GM18499 (cell line): ENCODE measurements at regions not wholly inside any gene's neighbourhood (a gene's known extent, or its start where the extent isn't known, plus 50 kb on each side); places are given as distances from the start of the nearest gene placed in this dataset.

Source experiments
- ATAC-seq: cut with Tn5 transposase; IDR thresholded peaks from one replicate; pipeline ENCODE4 v1.9.1; 2021; ENCODE audit warnings: moderate number of reproducible peaks; ENCODE audit not compliant: insufficient read depth, unreplicated experiment

DNA sequence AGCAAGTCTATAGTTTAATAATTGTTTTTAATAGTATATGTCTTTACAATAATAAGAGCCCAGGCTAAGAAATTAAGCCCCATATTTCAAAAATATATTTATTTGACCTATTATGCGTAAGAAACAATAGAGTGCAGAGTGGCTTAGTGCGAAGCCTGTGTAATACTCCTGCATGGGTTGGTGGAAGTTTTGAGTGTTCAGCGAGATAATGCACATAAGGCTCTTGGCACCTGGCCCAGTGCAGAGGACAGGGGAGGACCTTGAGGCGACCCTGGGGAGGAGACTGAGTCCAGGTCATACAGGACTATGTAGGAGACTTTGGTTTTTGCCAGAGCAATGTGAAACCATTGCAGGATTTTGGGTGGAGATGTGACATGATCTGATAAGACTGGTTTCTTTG lies 132.4 kb upstream of the ST6GAL2 start:
- no peak for ATAC-seq

DNA sequence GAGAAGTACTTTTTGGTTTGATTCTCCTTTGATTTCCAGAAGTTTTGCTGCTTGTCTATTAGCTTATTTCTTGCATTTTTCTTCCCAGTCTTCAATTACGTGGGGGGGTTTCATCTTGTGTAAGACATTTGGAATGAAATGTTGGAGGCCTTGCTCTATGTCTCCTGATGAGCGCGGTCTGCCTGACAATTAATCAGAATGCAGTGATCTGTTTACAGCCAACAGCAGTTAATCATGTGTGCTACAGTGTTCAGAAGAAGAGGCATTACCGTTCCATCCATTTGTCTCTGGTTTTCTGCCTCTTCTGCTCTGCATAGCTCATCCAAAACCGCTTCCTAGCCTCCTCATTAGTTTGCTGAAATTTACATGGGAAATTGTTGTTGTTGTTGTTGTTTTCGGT lies 134.4 kb upstream of the ST6GAL2 start:
- ATAC-seq: no peak

DNA sequence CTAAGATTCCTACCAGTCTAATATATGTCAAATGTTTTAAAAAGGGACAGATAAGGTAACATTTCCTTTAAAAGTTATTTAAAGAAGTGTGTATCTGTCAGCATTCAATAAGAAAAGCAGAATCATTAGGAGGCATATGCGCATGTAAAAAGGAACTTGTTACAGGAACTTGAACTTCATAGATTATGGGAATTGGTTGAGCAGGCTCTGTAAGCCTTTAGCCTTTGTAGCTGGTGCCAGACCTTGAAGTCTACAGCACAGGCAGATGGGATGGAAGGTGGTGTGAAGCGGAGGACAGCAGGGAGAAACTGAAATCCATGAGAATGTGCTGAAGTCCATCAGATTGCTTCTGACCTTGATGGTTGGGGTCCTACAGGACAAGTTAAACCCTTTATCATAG lies 138.3 kb upstream of the ST6GAL2 start:
- no peak for ATAC-seq

DNA sequence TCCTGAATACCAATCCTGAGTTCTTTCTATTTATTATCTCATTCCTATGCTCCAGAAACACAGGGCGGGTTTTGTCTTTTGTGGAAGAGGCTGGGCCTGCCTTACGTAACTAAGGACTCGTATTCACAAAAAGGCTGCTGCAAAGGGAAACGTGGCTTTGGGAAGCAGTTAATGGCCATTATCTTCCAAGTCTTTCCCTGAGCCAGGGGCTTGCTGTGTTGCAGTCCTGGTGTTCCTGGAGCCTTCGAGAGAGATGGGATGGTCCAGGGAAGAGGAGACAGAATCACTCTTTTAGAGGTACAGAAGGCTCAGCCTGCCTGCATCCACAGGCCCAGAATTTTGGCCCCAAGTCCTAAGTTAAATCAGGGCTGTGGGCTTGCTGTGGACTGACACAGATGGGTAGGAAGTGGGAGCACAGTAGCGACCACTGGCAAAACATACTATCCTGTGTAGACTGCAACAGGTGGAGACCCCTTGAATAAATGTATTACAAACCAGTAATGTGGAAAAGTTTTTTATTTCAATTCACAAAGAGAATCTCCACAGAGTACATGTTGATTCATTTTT lies 139.4 kb upstream of the ST6GAL2 start:
- ATAC-seq: no peak

DNA sequence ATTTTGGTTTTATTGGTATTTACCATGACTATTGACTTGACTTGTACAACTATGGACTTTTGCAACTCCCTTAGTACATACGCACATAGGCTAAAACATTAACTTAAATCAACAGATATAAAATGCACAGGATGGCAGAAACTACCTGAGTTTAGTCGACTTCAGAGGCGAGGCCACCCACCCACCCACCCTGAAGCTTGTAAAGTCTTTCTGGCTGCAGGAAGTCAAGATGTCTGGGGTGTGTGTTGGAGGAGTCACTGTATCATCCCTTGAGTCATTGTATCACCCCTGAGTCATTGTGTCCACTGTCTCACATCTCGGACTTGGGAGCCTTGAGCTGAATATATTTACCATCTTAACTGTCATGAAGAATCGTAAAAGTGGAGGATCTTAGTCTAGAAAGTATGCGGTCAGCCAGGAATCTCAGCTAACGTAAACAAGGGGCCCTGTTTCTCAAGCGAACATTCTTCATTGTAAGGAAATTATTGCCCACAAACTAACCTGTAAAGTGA lies 140.0 kb upstream of the ST6GAL2 start:
- ATAC-seq: no peak

DNA sequence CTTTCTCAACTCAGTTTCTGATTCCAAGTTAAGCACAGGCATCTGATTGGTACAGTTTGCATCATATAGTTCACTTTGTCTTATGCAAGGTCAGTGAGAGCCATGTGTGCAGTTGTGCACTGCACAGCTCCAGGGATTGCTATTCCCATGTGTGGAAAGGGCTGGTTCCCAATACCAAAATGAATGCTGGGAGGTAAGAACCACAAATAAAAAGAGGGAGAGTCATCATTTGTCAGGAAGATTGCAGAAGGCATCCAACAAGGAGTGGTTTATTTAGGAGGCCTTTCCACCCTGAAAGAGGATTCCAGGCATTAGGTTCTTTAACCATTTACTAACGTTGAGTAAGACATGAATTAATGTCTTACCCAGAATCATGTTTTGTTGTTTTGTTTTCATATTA lies 141.2 kb upstream of the ST6GAL2 start:
- ATAC-seq: no peak

DNA sequence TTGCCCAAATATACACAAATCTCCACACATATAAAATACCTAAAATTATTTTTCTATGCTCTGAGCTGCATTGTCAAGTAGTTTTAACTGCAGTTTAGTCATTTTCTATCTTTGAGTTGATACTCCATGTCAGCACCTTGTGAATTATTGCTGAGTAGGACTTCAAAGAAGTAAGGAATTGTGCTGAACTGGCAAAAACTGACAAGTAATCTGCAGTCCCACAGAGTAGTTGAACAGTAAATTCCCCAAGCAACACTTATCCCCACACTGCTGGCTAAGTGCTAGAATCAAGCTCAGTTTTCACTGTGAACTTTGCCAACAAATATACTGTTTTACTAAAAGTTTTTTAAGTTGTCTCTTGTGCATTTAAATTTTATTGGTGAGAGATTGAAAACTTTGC lies 141.8 kb upstream of the ST6GAL2 start:
- ATAC-seq: no peak

DNA sequence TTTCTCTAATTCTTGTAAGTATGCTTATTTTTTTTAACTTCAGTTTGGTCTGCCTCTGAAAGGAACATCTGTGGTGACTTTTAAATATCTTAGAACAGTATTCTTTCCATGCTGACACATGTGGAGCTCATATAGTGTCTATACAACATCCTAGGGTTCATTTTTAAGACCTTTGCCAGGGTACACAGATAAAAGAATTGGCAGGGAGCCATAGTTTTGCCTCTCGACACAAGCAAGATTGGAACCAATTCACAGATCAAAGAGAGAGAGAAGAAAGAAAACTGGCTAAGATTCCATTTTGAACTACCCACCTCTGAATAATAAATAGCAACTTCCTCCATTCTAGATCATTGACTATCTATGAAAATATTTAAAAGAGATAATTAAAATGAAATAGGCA lies 142.7 kb upstream of the ST6GAL2 start:
- ATAC-seq: no peak

DNA sequence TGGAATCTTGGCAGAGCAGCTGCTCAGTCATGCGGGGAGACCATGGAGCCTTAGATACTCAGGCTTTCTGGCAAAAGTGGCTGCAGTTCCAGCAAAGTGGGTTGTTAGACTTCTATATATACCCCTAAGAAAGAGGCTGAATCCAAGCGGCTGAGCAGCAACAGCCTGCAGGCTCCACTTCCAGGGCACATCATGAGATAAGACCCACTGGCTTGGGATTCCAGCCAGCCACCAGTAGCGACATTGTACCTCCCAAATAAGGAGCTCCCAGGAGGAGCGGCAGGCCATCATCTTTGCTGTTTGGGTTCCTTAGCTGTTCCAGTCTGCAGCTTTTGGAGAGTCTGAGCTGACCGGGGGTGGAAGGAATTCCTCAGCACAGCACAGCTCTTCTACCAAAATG lies 150.3 kb upstream of the ST6GAL2 start:
- ATAC-seq: no peak

DNA sequence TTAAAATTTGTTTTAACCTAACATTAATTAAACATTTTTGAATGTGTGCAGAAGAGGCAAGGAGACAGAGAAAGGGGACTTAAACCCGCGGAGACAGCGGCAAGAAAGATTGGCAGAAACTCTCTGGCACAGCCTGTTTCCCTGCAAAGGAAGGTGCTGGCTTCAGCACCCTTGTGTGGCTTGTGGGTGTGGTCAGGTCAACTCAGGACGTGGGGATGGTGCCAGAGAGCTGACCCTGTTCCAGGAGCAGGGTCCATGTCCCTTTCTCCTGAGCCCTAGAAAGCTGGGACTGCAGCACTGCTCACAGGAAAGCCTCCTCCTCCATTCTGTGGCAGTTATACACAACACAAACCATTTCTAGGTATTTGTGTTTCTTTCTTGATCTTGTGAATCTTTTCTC lies 176.2 kb upstream of the ST6GAL2 start:
- no peak for ATAC-seq

DNA sequence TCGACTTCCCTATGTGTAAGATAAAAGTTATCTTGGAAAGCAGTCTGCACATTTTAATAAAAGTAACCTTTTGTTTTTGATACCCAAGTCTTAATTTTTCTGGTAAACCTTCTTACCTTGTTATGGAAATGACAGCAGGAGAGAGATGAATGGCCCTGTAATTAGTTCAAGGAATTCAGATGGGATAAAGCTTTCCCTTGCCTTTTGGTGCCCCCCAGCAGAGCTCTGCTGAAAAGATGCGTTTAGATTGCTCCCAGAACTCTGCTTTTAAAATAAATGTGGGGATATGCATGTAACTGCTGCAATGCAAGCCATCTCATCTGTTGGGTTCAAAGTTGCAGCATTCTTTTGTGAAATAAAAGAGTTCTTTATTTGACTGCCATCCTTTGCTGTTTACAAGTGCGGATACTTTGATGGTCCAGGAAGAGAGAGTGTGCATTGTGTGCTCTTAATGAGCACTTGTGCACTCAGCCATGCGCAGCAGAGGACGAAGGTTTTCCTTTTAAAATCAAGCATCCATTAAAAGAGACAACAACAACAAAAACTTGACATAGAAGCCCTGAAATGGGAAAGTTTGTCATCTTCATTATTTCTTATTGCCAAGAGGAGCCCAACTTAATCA lies 176.7 kb upstream of the ST6GAL2 start:
- no peak for ATAC-seq

DNA sequence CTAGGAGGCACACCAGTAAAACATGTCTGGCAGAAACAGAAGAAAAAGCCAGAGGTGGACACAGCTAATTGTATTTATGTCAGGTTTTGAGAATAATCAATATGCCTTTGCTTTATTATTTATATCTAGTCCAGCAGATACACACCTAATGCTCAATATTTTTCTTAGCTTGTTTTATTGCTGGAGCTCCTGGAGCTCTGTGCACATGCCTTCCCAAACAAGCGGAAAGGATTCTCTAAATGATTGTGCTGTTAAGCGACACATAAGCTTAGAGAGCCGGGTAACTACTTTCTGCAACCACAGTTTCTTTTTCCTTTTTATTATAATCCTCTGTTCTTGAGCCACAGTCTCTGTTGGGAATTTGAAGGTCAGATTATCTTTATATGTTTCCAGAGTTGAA lies 177.3 kb upstream of the ST6GAL2 start:
- no peak for ATAC-seq

DNA sequence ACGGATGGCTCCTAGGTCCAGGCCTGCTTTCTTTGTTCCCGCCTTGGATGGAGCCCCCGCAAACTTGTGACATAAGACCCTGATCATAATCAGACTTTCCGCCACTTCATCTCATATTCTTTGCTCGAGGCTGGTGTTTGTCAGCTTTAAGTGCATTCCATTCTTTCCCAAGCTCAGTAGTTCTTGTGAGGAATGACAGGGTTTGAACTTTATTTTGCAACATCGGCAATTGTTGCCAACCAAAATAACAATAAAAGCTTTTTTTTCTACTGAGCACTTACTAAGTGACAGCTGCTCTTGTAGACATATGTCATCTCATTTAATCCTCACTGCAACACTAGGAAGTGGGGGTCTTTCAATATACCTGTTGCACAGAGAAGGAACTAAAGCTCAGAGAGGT lies 178.8 kb upstream of the ST6GAL2 start:
- ATAC-seq: no peak

DNA sequence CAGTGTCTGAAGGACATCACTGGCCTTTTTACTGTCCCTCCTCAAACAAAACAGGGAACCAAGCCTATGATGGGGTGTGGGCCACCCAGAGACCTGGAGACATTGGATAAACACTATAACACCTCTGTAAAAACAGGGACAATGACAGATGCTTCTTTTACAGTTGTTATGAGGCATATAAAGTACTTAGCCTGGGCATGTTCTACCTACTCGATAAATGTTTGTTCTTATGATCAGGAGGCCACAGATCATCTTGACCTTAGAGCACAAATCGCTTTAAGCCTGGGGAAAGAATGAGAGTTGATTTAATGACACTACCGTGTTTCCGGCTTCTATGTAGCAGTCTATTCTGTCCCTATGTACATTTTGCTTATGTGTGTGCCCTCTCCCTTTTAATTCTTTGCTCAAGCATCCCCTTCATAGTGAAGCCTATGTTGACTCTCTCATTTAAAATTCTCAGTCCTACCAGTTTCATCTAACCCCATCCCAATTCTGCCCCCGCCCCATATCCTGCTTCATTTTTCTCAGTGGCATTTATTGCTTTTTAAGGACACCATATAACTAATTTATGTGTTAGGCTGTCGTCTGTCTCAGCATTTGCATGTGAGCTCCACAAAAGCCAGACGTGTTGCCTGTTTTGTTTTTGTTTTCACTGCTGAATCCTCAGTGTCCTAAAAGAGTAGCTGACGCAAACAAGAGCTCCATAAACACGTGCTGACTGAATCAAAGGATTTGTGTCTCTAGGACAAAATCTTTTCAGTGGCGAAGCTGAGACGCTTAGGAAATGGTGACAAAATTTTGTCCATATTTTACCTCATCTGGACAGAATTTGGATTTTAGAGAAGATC lies 182.3 kb upstream of the ST6GAL2 start:
- no peak for ATAC-seq

DNA sequence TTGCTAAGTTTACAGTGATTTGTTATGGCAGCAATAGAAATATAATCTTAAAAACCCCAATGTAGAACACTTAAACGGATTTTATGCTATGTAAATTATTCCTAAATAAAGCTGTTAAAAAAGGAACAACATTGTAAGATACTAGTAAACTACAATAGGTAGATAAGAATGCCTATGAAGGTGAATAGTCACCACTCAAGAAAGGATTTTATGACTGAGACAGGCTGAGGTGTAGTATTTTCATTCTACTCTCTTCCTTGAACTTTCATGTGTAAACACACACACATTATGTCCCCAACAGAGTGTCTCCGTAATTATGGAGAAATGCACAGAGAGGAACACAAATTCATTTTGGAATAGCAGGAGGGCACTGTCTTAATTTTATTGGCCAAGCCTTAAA lies 183.9 kb upstream of the ST6GAL2 start:
- no peak for ATAC-seq

DNA sequence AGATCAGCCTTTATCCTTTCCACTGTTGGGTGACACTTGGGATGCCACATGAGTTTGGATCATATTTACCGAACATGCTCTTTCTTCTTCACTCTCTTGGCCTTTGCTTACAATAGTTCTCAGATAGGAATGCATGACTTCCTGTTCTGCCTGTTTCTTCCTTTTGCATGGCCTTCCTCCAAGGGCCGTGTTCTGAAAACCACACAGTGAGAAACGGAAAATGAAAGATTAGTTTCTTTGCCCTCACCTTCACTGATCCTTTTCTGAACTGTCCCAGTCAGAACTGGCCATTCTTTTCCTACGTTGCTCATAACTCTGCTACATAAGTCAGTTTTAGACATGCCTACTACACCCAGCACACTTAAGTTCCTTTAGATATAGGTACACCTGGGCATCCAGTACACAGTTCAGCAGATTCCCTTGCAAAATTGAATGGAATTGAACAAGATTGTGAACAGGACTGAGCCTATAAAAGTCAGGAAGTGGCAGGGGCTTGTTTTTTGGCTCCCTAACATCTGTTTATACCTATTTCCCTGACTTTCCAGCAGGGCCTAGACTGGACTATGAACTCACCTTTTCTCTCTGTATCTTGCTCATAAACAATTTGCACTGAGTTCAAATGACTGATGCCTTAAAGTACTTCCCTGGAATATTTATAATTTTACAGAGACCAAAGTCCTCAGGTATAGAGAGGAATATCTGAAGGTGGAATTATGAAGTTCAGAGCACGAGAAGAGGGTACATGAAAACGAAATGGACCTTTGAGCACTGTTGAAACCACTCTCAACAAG lies 186.4 kb upstream of the ST6GAL2 start:
- ATAC-seq: no peak

DNA sequence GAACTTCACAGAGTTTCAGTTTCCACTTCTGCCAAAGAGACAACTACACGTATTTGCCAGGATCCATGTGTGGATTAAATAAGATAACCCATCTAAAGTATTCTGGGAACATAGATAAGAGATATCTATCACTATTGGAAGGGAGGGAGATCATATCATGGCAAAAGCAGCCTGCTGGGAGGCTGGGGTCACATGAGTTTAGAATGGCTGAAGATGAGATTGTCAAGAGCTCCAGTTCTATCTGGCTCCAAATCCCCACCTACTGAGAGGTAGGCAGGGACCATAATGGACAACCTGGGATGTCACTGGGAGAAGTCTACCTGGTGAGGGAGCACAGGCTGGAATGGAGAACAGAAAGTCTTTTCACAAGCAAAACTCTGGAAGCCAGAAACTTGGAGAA lies 192.6 kb upstream of the ST6GAL2 start:
- no peak for ATAC-seq

DNA sequence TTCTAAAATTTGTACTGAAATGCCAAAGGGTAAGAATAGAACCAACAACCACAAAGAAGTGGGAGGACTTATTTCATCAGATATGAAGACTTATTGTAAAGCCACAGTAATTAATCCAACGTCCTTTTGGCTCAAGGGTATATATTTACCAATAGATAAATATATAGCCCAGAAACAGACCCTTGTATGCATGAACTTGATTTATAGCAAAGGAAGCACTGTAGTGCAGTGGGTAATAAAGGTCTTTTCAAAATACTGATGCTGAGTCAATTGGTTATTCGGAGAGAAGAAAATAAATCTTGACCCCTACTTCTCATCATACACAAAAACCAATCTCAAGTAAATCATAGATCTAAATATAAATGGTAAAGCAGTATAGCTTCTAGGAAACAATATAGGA lies 200.5 kb upstream of the ST6GAL2 start:
- no peak for ATAC-seq

DNA sequence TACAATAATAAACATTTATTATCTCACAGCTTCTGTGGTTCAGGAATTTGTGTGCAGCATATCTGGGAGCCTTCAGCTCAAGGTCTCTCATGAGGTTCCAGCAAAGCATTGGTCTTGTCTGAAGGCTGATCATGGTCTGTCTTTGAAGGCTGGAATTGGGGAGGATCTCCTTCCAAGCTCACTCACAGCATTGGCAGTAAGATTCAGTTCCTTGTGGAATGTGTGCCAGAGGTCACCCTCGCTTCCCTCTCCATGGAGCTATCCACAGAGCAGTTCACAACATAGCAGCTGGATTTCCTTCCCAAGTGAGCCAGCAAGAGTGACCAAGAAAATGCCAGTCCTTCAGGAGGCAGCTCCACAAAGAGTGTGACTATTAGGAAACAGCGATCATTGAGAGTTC lies 202.2 kb upstream of the ST6GAL2 start:
- no peak for ATAC-seq

DNA sequence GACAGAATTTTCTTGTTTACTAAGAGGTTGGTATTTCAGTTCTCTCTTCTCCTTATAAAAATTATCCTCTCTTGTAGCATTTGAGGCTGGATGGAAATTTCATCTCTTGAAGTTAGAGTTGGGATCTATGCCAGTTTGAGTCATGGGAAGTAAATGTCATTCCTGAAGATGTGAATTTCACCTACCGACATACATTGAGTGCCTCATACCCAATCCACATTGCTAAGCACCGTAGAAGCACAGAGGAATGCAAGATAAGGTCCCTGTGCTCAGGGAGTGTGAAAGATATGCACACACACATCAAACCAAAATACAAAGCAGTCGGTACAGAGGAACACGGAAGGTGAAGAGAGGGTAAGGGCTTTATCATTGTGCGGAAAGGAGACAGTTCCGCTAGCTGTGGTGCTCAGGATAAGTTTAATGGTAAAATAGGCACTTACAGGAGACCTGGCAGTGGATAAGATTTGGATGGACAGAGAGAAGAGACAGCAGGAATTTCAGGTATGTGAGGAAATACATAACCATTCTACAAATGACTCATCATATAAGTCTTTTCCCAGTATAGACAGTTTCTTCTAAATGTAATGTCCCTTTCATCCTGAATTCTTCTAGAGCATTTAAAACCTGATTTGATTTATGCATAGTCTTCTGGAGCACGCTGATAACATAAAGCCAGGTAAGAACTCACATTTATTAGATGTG lies 205.3 kb upstream of the ST6GAL2 start:
- no peak for ATAC-seq
